ENCODE measurements at regions not wholly inside any gene's neighbourhood (a gene's known extent, or its start where the extent isn't known, plus 50 kb on each side); places are given as distances from the start of the nearest gene placed in this dataset.
"Not testable (repeated sequence)": the region's sequence is repeated elsewhere in the genome, so short reads cannot be mapped to it uniquely, and the experiment has no call there.

DNA sequence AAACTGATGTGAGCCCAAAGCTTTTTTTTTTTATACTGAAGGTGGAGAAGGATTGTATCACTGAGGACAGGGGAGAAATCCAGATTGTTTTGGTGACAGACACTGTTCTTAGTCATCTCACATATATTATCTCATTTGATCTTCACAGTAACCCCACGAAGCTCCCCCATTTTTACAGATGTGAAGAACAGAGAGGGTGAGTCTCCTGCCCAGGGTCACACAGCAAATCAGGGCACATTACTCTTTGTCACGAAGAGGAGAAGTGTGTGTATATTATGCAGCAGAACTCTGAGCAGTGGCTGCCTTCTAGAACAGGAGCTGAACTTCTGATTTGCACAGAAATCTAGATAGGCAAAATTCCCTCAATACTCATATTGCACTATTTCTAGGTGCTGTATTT, 504.3 kb downstream of the XYLT1 start:
- H3K4me3 ChIP-seq (ENCODE audit: low read depth, low read length): no peak overlapping the region
- TF ChIP-seq, protein P1, sequence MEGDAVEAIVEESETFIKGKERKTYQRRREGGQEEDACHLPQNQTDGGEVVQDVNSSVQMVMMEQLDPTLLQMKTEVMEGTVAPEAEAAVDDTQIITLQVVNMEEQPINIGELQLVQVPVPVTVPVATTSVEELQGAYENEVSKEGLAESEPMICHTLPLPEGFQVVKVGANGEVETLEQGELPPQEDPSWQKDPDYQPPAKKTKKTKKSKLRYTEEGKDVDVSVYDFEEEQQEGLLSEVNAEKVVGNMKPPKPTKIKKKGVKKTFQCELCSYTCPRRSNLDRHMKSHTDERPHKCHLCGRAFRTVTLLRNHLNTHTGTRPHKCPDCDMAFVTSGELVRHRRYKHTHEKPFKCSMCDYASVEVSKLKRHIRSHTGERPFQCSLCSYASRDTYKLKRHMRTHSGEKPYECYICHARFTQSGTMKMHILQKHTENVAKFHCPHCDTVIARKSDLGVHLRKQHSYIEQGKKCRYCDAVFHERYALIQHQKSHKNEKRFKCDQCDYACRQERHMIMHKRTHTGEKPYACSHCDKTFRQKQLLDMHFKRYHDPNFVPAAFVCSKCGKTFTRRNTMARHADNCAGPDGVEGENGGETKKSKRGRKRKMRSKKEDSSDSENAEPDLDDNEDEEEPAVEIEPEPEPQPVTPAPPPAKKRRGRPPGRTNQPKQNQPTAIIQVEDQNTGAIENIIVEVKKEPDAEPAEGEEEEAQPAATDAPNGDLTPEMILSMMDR (conservative IDR thresholded peaks at IDR 0.05; ENCODE audit: low read depth, low read length): no peak
- no peak for DNase-seq (ENCODE audit: low read depth)

DNA sequence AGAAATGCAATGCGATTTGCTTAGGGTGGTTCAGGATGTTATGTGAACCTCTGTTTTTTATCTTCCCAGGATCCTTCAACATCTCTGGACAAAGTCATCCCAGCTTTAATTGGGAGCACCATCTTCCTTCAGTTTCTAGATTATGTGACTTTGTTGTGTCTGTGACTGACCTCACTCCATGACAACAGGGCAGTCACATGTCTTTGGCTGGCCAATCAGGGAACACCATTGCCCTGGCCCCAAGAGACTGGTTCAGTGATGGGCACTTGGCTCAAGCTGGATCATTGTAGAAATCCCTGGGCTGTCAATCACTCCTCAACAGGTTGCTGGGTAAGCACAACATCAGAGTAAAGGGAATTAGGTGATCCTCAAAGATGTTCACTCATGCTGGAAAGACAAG, 499.7 kb downstream of the XYLT1 start:
- H3K4me3 ChIP-seq (ENCODE audit: low read depth, low read length): no peak overlapping the region
- no peak for DNase-seq (ENCODE audit: low read depth)

DNA sequence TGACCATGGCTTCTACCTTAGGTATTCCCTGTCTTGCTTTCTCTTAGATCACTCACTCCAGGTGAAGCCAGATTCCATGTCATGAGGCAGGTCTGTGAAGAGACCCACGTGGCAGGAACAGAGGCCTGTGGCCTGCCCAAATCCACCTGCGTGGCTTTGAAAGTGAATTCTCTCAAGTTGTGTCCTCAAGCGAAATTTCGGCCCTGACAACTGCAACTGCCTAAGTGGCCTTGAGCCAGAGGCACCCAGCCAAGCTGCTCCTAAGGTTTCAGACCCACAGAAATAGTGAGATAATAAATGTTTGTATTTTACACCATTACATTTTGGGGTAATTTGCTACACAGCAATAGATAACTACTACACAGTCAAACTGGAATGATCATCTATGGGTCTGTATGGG, 497.9 kb downstream of the XYLT1 start:
- no peak for DNase-seq (ENCODE audit: low read depth)
- no peak overlapping the region for H3K4me3 ChIP-seq (ENCODE audit: low read depth, low read length)
- TF ChIP-seq, protein P1 (conservative IDR thresholded peaks at IDR 0.05; ENCODE audit: low read depth, low read length): no peak

More for the DNA sequence above, 499.7 kb downstream of the XYLT1 start:
- TF ChIP-seq, protein P1 (conservative IDR thresholded peaks at IDR 0.05; ENCODE audit: low read depth, low read length): no peak

DNA sequence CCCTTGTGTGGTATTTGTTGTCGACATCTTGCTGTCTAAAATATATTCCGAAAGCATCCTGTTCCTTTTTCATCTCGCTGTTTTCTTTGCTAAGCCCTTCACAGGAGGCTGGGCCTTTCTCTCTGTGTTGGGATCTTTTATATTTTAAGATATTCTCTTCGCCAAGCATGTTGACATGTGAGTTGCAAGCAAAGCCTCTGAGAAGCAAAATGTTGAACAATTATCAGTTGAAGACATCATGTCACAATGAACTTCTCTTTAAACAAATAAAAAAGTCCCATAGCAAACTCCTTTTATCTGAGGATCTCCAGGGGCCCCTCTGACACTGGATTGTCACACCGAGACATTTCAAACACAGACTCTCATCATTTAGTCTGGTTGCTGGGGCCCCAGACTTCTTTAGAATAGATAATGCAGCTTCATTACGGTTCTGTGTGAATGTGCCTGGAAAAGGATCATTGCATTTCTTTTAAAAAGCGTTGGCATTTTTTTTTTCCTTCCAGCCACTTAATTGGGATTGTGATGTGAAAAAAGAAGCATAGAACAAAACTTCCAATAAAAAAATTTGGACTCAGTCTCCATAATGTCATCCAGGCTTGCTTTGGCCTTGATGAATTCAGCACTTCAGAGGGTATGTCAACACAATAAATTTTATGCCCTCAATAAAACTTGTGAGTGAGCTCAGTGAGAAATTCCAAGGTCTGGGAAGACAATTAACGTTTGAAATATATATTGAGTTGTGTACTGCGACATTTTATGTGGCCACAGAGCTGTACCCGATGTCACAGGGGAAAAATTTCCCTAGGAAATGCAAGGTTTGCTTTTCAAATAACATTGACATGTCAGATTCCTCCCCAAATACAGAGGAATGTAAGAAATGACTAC, 496.8 kb downstream of the XYLT1 start:
- DNase-seq (ENCODE audit: low read depth): no peak
- no peak overlapping the region for H3K4me3 ChIP-seq (ENCODE audit: low read depth, low read length)
- TF ChIP-seq, protein P1 (conservative IDR thresholded peaks at IDR 0.05; ENCODE audit: low read depth, low read length): no peak

DNA sequence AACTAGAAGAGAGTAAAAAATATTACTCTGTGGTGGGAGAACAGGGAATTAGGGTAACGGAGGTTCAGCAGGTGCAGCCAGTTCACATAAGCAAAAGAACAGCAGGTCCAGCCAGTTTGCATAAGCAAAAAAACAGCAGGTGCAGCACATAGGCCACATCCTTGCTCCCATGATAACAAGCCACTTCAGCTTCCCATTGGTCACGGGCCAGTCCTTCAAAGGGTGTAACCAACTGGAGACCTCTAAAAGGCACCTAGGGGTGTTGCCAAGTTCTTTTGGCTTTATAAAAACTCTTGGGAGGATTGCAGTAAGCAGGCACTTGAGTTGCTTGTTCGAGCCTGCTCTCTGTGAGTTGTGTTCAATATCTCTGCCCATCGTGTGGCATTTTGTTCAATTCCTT, 488.1 kb downstream of the XYLT1 start:
- DNase-seq (ENCODE audit: low read depth): no peak
- TF ChIP-seq, protein P1 (conservative IDR thresholded peaks at IDR 0.05; ENCODE audit: low read depth, low read length): no peak
- no peak overlapping the region for H3K4me3 ChIP-seq (ENCODE audit: low read depth, low read length)

DNA sequence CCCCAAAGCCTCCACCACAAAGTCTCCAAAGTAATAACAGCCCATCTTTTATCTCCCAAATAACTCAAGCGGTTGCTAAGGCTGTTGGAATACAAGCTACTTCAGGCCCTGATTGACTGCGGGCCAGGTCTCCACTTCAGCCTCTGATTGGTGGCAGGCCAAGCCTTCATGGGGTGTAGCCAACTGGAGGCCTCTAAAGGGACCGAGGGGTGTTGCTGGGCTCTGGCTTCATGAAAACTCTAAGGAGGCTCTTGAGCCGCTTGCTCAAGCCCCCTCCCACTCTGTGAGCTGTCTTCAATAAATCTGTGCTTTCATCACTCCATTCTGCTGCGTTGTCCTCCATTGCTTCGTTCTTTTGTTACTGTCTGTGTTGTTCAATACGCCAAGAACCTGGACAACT, 487.2 kb downstream of the XYLT1 start:
- TF ChIP-seq, protein P1 (conservative IDR thresholded peaks at IDR 0.05; ENCODE audit: low read depth, low read length): no peak
- no peak overlapping the region for H3K4me3 ChIP-seq (ENCODE audit: low read depth, low read length)
- no peak for DNase-seq (ENCODE audit: low read depth)

DNA sequence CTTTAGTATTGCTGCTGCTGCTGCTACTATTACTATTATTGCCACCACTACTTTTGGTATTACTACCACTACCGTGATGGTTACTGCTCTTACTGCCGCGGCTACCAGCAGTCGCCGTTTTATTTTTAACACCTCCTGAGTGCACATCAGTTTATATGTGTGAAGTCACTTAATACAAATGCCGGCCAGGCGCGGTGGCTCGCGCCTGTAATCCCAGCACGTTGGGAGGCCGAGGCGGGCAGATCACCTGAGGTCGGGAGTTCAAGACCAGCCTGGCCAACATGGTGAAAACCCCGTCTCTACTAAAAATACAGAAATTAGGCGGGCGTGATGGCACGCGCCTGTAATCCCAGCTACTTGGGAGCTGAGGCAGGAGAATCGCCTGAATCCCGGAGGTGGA, 486.7 kb downstream of the XYLT1 start:
- not testable (repeated sequence) for DNase-seq (ENCODE audit: low read depth); H3K4me3 ChIP-seq (ENCODE audit: low read depth, low read length)

All from choroid plexus epithelial cell (primary cell).